DND-41 (cell line): ENCODE measurements at regions not wholly inside any gene's neighbourhood (a gene's known extent, or its start where the extent isn't known, plus 50 kb on each side); places are given as distances from the start of the nearest gene placed in this dataset.
"Not testable (repeated sequence)": the region's sequence is repeated elsewhere in the genome, so short reads cannot be mapped to it uniquely, and the experiment has no call there.

ENCODE experiments used
- EZH2 ChIP-seq: IDR thresholded peaks from 3 replicates; pipeline ENCODE4 v1.6.1; 2012; ENCODE audit warnings: borderline replicate concordance, low read depth, mild to moderate bottlenecking, moderate library complexity, low read length, inconsistent platforms; ENCODE audit not compliant: severe bottlenecking
- TF ChIP-seq, protein P1 (sequence below): IDR thresholded peaks from 2 replicates; pipeline ENCODE4 v1.5.1; 2012; ENCODE audit warnings: borderline replicate concordance, low read length, moderate library complexity, mild to moderate bottlenecking; ENCODE audit not compliant: poor library complexity, severe bottlenecking; ENCODE audit errors: extremely low read depth

DNA sequence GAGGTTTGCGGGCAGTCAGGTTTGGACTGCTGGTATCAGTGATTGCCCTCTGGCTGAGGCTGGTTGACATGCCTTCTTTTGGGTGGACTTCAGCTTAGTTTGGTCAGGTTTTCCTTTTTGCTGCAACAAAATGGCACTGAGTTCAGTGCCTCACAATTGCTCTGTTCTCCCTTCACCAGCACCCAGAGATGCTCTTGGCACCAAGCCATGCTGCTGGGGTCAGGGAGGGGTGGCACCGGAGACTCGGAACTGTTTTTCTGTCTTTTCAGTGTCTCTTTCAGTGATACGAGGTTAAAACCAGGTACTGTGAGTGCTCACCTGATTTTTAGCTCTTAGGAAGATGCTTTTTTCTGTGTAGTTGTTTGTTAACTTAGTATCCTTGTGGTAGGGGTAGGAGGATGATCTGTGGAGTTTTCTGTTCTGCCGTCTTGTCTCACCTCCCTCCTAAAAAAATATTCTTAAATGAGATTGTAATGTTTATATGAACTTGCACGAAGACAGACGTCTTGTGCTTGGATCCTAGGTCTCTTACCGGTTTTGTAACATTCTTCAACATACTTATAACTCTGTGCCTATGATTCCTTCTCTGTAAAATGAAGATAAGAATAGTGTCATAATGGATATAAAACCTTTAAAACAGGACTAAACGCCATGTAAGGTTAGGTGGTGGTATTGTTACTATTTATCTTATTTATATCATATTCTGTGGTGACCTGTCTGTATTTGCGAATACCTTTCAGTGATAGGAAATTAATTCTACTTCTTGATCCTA is 160.6 kb downstream of the POTEM start:
- TF ChIP-seq, protein P1, sequence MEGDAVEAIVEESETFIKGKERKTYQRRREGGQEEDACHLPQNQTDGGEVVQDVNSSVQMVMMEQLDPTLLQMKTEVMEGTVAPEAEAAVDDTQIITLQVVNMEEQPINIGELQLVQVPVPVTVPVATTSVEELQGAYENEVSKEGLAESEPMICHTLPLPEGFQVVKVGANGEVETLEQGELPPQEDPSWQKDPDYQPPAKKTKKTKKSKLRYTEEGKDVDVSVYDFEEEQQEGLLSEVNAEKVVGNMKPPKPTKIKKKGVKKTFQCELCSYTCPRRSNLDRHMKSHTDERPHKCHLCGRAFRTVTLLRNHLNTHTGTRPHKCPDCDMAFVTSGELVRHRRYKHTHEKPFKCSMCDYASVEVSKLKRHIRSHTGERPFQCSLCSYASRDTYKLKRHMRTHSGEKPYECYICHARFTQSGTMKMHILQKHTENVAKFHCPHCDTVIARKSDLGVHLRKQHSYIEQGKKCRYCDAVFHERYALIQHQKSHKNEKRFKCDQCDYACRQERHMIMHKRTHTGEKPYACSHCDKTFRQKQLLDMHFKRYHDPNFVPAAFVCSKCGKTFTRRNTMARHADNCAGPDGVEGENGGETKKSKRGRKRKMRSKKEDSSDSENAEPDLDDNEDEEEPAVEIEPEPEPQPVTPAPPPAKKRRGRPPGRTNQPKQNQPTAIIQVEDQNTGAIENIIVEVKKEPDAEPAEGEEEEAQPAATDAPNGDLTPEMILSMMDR: not testable (repeated sequence)
- not testable (repeated sequence) for TF ChIP-seq EZH2
